Epithelial cell of proximal tubule (primary cell): ENCODE measurements at regions not wholly inside any gene's neighbourhood (a gene's known extent, or its start where the extent isn't known, plus 50 kb on each side); places are given as distances from the start of the nearest gene placed in this dataset.

ENCODE experiments used
- DNase-seq: peaks from one replicate; pipeline ENCODE4 v3.0.0-alpha.2; 2011; ENCODE audit warnings: low read depth
- H3K4me3 ChIP-seq: 2 replicates; pipeline ENCODE4 v1.5.1; 2011; ENCODE audit warnings: low read depth, mild to moderate bottlenecking, low read length
- TF ChIP-seq, protein P1 (sequence below): conservative IDR thresholded peaks from 2 replicates; pipeline ENCODE4 v1.5.1; 2012; ENCODE audit warnings: low read depth, mild to moderate bottlenecking, low read length

DNA sequence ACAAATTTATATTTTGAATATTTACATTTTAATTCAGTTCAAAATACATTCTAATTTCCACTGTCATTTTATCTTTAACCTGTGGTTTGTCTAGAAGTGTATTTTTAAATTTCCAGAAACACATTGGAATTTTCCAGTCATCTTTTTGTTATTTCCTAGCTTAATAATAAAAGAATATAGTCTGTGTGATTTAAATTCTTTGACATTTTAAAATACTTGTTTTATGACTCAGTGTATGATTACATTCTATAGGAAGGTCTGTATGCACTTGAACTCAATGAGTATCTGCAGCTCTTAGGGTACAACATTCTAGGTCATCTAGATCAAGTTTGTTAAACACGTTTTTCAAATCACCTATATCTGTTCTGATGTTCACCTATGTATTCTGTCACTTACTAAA is 88.3 kb upstream of the MBOAT2 start:
- no peak overlapping the region for H3K4me3 ChIP-seq
- DNase-seq = no peak
- TF ChIP-seq, protein P1, sequence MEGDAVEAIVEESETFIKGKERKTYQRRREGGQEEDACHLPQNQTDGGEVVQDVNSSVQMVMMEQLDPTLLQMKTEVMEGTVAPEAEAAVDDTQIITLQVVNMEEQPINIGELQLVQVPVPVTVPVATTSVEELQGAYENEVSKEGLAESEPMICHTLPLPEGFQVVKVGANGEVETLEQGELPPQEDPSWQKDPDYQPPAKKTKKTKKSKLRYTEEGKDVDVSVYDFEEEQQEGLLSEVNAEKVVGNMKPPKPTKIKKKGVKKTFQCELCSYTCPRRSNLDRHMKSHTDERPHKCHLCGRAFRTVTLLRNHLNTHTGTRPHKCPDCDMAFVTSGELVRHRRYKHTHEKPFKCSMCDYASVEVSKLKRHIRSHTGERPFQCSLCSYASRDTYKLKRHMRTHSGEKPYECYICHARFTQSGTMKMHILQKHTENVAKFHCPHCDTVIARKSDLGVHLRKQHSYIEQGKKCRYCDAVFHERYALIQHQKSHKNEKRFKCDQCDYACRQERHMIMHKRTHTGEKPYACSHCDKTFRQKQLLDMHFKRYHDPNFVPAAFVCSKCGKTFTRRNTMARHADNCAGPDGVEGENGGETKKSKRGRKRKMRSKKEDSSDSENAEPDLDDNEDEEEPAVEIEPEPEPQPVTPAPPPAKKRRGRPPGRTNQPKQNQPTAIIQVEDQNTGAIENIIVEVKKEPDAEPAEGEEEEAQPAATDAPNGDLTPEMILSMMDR = no peak

DNA sequence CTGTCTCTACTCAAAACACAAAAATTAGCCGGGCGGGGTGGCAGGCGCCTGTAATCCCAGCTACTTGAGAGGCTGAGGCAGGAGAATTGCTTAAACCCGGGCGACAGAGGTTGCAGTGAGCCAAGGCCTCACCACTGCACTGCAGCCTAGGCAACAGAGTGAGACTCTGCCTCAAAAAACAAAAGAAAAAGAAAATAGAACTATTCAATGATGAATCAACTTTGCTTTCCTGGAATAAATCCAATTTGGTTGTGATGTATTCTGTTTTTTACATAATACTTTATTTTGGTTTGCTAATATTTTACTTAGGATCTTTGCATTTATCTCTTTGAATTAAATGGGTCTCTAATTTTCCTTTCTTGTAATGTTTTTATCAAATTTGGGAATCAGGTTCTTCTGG is 86.3 kb upstream of the MBOAT2 start:
- TF ChIP-seq, protein P1 = no peak
- DNase-seq = no peak
- no peak overlapping the region for H3K4me3 ChIP-seq

DNA sequence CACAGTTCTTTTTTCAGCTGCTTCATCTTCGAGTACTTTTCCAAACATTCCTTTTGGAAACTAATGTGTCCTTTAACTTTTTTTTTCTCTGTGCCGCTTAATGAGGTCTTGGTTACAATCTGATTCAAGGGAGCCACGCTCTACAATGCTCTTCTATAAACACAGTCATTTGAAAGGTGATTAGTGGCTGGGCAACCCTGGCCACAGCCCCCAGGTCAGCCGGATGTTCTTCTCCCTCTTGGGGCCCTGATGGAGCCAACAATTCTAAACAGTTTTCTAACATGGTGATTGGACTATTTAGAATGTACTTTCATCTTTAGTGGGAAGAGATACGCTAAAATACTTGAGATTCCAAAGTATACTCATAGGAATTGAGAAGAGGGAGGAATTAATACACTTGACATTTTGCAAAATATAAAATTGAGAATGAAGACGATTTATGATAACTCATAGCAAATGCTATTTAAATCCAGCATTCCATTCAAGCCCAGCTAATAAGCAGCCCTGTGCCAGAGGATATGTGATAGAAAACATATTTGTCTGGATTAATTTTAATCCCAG is 83.7 kb upstream of the MBOAT2 start:
- TF ChIP-seq, protein P1 = no peak
- no peak for DNase-seq
- H3K4me3 ChIP-seq = no peak overlapping the region

DNA sequence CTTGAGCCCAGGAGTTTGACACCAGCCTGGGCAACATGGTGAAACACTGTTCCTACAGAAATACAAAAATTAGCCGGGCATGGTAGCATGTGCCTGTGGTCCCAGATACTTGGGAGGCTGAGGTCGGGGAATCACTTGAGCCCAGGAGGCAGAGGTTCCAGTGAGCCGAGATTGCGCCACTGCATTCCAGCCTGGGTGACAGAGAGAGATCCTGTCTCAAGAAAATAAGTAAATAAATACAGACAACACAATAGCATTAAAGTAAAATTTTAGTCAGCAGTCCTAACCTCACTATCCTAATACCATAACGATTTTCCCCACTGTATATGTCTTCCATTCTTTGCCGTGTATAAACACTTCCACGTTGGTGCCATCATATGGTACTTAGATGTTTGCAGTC is 83.0 kb upstream of the MBOAT2 start:
- DNase-seq = no peak
- no peak overlapping the region for H3K4me3 ChIP-seq
- TF ChIP-seq, protein P1 = no peak

DNA sequence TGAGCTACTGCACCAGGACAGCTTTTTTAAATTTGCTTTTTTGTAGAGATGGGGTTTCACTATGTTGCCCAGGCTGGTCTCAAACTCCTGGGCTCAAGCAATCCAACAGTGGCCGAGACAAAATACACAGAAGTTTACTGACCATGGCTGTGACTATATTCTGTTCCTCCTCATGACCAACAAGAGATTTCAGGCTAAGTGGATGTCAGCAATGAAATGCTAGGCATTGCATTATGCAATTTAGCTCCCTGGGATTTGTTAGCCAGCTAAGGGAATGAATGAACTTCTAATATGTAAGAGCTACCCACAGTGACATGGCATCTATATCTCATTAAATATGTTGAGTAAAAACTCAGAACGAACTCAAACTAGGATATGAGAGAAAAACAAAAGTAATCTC is 81.9 kb upstream of the MBOAT2 start:
- DNase-seq = no peak
- no peak overlapping the region for H3K4me3 ChIP-seq
- TF ChIP-seq, protein P1 = no peak

DNA sequence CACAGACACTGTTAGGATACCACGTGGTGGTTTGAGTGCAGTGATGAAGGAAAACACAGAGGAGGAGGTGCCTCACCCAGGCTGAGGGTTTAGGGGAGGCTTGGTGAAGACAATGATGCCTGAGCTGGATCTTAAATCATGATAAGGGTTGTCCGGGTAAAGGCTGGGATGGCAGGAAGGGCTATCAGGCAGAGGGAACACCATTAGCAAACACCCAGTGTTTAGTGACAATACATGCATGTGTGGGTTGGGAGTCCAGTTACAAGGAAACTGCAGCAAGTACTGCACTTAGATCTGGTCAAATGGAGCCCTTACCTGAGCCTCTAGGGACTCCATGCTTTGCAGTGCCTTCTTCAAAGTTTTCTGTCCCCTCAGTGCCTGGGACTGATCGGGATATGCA is 79.8 kb upstream of the MBOAT2 start:
- TF ChIP-seq, protein P1 = no peak
- H3K4me3 ChIP-seq = no peak overlapping the region
- DNase-seq = no peak

DNA sequence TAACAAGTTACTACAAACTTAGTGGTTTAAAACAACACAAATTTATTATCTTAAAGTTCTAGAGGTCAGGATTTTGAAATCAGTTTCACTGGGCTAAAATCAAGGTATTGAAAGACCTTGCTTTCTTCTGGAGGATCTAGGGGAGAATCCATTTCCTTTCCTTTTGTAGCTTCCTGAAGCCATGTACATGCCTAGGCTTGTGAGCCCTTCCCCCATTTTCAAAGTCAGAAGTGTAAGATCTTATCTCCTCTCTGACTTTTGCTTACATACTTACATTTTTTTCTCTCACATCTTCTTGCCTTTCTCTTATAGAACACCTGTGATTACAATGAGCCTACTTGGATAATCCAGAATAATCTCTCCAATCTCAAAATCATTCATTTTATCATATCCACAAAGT is 78.7 kb upstream of the MBOAT2 start:
- no peak overlapping the region for H3K4me3 ChIP-seq
- TF ChIP-seq, protein P1 = no peak
- DNase-seq = no peak
